Endodermal cell (in vitro differentiated cells): ENCODE measurements at regions not wholly inside any gene's neighbourhood (a gene's known extent, or its start where the extent isn't known, plus 50 kb on each side); places are given as distances from the start of the nearest gene placed in this dataset.

ENCODE experiments used
- DNase-seq: peaks from one replicate; pipeline ENCODE4 v3.0.0-alpha.2; 2017
- H3K27ac ChIP-seq: 2 replicates; pipeline ENCODE4 v1.5.1; 2013; ENCODE audit warnings: mild to moderate bottlenecking, low read depth, low read length, moderate library complexity
- H3K27me3 ChIP-seq: 2 replicates; pipeline ENCODE4 v1.6.1; 2013; ENCODE audit warnings: mild to moderate bottlenecking, low read length, moderate library complexity; ENCODE audit not compliant: insufficient read depth, control insufficient read depth, poor library complexity, severe bottlenecking
- H3K36me3 ChIP-seq: 2 replicates; pipeline ENCODE4 v1.7.0; 2013; ENCODE audit warnings: mild to moderate bottlenecking, low read length, moderate library complexity; ENCODE audit not compliant: control insufficient read depth, insufficient read depth
- H3K4me1 ChIP-seq: one replicate; pipeline ENCODE4 v1.7.0; 2013; ENCODE audit warnings: low read length; ENCODE audit not compliant: control insufficient read depth, insufficient read depth
- H3K4me3 ChIP-seq: 2 replicates; pipeline ENCODE4 v1.5.1; 2013; ENCODE audit warnings: mild to moderate bottlenecking, low read length, moderate library complexity
- H3K9ac ChIP-seq: 2 replicates; pipeline ENCODE4 v1.6.1; 2013; ENCODE audit warnings: mild to moderate bottlenecking, low read length, moderate library complexity; ENCODE audit not compliant: poor library complexity, severe bottlenecking; ENCODE audit errors: extremely low read depth
- H3K9me3 ChIP-seq: 2 replicates; pipeline ENCODE4 v1.6.1; 2013; ENCODE audit warnings: mild to moderate bottlenecking, low read length, moderate library complexity; ENCODE audit not compliant: control insufficient read depth
- H3K27ac Mint-ChIP-seq: 2 replicates; pipeline ENCODE4 v1.8.0; 2020; ENCODE audit warnings: mixed read lengths
- H3K27me3 Mint-ChIP-seq: 2 replicates; pipeline ENCODE4 v1.8.0; 2021; ENCODE audit warnings: mild to moderate bottlenecking, mixed read lengths; ENCODE audit not compliant: insufficient read depth
- H3K36me3 Mint-ChIP-seq: 2 replicates; pipeline ENCODE4 v1.8.0; 2020; ENCODE audit warnings: low read depth, mixed read lengths
- H3K4me1 Mint-ChIP-seq: 2 replicates; pipeline ENCODE4 v1.8.0; 2020; ENCODE audit warnings: mixed read lengths
- H3K4me3 Mint-ChIP-seq: 2 replicates; pipeline ENCODE4 v1.8.0; 2020; ENCODE audit warnings: mild to moderate bottlenecking, moderate library complexity, mixed read lengths
- H3K9me3 Mint-ChIP-seq: 2 replicates; pipeline ENCODE4 v1.8.0; 2020; ENCODE audit warnings: mild to moderate bottlenecking, mixed read lengths
- CTCF ChIP-seq: fragments of 200-600 bp; sonication (generic); conservative IDR thresholded peaks from 2 replicates; pipeline ENCODE4 v1.5.0; 2021; ENCODE audit warnings: antibody characterized with exemption, mild to moderate bottlenecking
- WGBS, 2 experiments: methylation state at CpG; one replicate each; pipeline versions ENCODE4 v1.1.5 to v1.1.7; 2013; ENCODE audit warnings: missing lambda C conversion rate in 2 of 2, mixed read lengths in 1 of 2; ENCODE audit not compliant: insufficient coverage in 1 of 2, insufficient read length in 1 of 2; 5-methylcytosine and 5-hydroxymethylcytosine counted together

DNA sequence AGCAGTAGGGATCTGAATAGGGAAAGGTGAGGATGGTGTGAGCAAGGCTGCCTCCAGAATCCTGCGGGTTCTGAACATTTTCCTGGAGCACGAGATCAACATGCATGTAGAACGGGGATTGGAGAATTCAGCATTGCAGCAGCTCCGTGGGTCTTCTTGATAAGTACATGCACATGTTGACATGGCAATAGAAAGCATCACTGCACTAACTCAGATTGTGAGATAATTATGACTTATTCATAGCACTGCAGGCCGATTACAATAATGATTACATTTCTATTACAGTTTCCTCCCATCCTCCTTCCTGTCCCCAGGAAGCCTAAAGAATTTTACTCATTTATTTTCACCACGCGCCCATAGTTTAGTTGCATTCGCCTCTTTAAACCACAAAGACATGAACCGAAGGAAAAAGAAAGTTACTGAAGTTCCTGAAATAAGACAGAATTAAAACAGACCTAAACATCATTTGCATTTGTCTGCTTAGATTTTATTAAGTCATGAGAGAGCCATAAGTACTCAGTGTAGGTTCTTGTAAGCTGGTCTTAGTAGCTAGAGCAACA, 61.3 kb upstream of the ARX start:
- Histone ChIP-seq H3K9me3 (no peaks in the 10 kb centered on the region), H3K27me3 (no peaks in the 10 kb centered on the region), H3K27ac (no peak overlapping the region), H3K9ac (no peak overlapping the region), H3K36me3 (no peaks in the 10 kb centered on the region), H3K4me3 (no peak overlapping the region), H3K4me1 (no peaks in the 10 kb centered on the region)
- Mint-ChIP-seq H3K36me3 (no peaks in the 10 kb centered on the region), H3K4me3 (no peak overlapping the region), H3K4me1 (no peaks in the 10 kb centered on the region), H3K27ac (no peak overlapping the region), H3K9me3 (no peaks in the 10 kb centered on the region), H3K27me3 (no peaks in the 10 kb centered on the region)
- no peak for TF ChIP-seq CTCF
- 94 to 100% methylated on average over 3 to 9 of the region's 9 CpGs for WGBS, 2 experiments
- DNase-seq = no peak

DNA sequence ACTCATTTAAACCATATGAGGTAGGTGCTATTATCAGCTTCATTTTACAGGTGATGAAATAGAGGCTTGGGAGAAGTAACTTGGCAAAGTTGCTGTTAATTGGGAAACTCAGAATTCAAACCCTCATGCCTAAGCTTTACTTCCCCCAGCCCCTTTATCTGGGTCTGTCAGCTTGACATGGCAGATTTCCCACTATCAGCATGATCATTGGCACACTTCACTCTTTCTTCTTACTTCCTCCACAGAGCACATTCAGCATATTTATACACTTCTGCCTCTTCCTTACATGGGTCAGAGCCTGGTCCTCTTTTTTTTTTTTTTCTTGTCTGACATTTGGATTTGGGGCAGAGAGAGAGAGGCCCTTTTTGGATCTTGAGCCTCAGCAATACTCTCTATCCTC, 56.5 kb upstream of the ARX start:
- Mint-ChIP-seq H3K4me1 (no peaks in the 10 kb centered on the region), H3K27me3 (peaks cover 3% of the 10 kb centered on the region), H3K4me3 (no peak overlapping the region), H3K9me3 (no peaks in the 10 kb centered on the region), H3K27ac (no peak overlapping the region), H3K36me3 (no peaks in the 10 kb centered on the region)
- H3K27ac ChIP-seq = no peak overlapping the region
- H3K4me1 ChIP-seq = no peaks in the 10 kb centered on the region
- H3K9ac ChIP-seq = no peak overlapping the region
- no peak for TF ChIP-seq CTCF
- H3K36me3 ChIP-seq = no peaks in the 10 kb centered on the region
- no peak for DNase-seq
- no peaks in the 10 kb centered on the region for H3K27me3 ChIP-seq
- H3K4me3 ChIP-seq = no peak overlapping the region
- no peaks in the 10 kb centered on the region for H3K9me3 ChIP-seq

DNA sequence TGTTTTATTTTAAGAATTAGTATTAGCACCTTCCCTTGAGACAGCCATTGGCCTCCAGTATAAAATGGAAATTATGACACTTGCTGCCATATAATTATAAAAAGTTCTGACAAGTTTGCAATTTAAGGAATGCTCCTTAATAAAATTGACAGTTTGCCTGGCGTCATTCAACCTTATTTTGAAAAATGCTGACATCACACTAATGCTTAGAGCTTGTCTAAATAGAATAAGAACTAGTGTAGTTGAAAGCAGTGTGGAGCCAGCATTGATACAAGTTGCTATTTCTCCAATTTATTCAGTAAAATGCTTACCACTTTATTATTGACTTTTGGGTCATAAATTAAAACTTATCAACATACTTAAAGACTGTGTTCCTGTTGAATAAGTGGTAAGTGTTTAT, 54.3 kb upstream of the ARX start:
- Histone ChIP-seq H3K27me3 (no peaks in the 10 kb centered on the region), H3K36me3 (no peaks in the 10 kb centered on the region), H3K27ac (no peak overlapping the region), H3K4me1 (no peaks in the 10 kb centered on the region), H3K4me3 (no peak overlapping the region), H3K9me3 (no peaks in the 10 kb centered on the region), H3K9ac (no peak overlapping the region)
- no peaks in the 10 kb centered on the region for H3K4me1 Mint-ChIP-seq
- peaks cover 3% of the 10 kb centered on the region for H3K27me3 Mint-ChIP-seq
- WGBS, 2 experiments = 86% methylated on average over 1 of the region's 1 CpG; no CpG with 5 or more reads in 1 of the 2 experiments
- no peak overlapping the region for H3K4me3 Mint-ChIP-seq
- no peaks in the 10 kb centered on the region for H3K9me3 Mint-ChIP-seq
- no peak for TF ChIP-seq CTCF
- no peak overlapping the region for H3K27ac Mint-ChIP-seq
- no peak for DNase-seq
- H3K36me3 Mint-ChIP-seq = no peaks in the 10 kb centered on the region
